GM19238 (cell line): ENCODE measurements at regions not wholly inside any gene's neighbourhood (a gene's known extent, or its start where the extent isn't known, plus 50 kb on each side); places are given as distances from the start of the nearest gene placed in this dataset.
"Not testable (repeated sequence)": the region's sequence is repeated elsewhere in the genome, so short reads cannot be mapped to it uniquely, and the experiment has no call there.

Experiments used
- DNase-seq: peaks from one replicate; pipeline ENCODE4 v3.0.0; 2011; ENCODE audit warnings: low spot score; ENCODE audit not compliant: insufficient read length

GRCh38 chr1:219081943-219082925, 91.4 kb upstream of the LYPLAL1 start:
- DNase-seq: no peak

DNA sequence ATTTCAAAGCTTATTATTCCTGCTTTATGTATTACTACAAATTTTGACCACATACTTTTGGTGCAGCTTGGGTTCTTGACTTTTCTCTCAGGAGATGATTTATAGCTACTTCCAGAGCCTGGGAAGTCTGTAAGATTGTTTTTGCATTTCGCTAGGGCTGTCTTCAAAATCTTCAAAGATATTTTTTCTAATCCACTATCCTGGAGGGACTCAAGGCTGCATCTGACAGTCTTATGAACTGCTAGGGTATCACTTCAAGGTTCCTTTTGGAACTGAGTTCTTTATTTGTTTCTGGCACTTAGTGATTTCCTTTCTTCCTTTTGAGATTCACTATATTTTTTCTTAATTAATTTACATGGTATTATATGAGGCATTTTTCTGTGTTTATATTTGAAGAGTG, 90.0 kb upstream of the LYPLAL1 start:
- DNase-seq: no peak

DNA sequence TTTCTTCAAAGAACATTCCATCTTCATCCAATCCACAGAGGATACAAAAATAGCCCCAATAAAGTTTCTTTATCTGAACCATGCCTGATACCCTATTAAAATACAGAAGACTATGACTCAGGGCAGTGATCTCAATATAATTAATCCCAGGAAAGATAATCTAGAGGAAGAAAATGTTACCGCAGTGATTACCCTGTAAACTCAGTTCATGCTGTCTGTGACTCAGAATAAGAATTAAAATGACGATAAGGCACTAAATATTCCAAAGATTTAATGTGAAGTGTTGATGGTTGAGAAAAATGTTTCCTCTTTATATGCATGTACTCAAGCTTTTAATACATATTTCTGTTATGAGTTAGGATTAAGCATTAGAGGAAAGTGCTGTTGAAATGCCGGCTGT, 88.6 kb upstream of the LYPLAL1 start:
- DNase-seq: no peak

- DNase-seq: no peak
Measured at GRCh38 chr1:219085988-219086387, 87.7 kb upstream of the LYPLAL1 start.

DNA sequence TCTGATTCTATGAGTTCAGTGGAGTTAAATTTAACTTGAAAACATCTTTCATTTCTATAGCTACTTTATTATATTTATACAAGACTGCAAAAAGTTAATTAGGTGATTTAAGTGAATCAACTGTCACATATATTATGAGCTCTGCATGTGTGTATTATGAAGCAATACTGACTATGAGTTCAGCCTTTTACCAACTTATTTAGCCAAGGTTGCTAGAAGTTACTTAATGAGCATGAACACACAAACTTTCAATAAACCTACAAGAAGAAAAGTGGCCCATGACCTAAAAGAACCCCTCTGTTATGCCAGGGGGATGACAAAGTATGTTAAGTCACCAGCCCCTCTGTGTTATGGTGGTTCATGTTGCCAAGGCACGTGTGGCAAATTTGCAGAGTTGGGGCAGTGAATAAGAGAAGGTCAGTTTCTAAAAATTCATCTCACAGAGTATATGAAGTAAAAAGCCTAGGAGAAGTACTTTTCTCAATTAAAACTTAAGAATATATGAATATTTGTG, 86.7 kb upstream of the LYPLAL1 start:
- DNase-seq: no peak

GRCh38 chr1:219088778-219089557, 84.7 kb upstream of the LYPLAL1 start:
- DNase-seq: peak; percentile 4

DNA sequence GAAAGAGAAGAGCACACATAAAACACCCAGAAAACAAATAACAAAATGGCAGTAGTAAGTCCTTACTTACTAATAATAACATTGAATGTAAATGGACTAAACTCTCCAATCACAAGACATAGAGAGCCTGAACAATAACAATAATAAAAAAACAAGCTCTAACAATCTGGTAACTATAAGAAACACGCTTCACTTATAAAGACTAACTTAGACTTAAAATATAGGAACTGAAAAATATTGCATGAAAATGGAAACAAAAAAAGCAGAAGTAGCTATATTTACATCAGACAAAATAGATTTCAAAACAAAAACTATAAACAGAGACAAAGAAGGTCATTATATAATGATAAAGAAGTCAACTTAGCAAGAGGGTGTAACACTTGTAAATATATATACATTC, 83.1 kb upstream of the LYPLAL1 start:
- DNase-seq: no peak

DNA sequence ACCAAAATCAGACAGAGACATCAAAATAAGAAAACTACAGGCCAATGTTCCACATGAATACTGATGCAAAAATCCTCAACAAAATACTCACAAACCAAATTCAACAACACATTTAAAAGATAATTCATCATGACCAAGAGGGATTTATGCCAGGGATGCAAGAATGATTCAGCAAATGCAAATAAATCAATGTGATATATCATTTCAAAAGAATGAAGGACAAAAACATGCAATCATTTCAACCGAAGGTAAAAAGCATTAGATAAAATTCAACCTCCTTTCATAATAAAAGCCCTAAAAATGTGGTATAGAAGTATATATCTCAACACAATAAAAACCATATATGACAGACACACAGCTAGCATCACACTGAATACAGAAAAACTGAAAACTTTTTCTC, 81.5 kb upstream of the LYPLAL1 start:
- DNase-seq: no peak

- DNase-seq: no peak
Measured at GRCh38 chr1:219099307-219099706, 74.4 kb upstream of the LYPLAL1 start.

DNA sequence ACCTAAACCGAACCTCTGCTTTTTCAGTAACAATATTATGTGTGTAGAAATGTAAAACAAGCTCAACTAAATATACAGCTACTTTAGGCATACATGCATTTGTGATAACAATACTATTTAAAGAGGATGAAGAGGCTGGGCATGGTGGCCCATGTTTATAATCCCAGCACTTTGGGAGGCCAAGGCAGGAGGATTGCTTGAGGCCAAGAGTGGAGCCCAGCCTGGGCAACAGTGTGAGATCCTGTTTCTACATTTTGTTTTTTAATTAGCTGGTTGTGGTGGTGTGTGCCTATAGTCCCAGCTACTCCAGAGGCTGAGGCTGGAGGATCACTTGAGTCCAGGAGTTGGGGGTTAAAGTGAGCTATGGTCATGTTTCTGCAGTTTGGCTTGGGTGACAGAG, 73.6 kb upstream of the LYPLAL1 start:
- DNase-seq: no peak

GRCh38 chr1:219102466-219102865, 71.2 kb upstream of the LYPLAL1 start:
- DNase-seq: not testable (repeated sequence)

DNA sequence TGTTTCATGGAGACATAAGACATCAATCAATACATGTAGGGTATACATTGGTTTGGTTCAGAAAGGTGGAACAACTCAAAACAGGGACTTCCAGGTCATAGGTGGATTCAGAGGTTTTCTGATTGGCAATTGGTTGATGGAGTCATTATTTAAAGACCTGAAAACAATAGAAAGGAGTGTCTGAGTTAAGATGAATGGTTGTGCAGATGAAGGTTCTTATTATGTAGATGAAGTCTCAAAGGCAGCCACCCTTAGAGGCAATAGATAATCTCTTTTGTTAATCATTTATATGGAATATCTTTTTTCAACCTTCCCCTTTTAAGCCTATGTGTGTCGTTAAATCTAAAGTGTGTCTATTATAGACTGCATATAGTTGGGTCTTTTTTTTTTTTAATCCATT, 67.8 kb upstream of the LYPLAL1 start:
- DNase-seq: no peak

DNA sequence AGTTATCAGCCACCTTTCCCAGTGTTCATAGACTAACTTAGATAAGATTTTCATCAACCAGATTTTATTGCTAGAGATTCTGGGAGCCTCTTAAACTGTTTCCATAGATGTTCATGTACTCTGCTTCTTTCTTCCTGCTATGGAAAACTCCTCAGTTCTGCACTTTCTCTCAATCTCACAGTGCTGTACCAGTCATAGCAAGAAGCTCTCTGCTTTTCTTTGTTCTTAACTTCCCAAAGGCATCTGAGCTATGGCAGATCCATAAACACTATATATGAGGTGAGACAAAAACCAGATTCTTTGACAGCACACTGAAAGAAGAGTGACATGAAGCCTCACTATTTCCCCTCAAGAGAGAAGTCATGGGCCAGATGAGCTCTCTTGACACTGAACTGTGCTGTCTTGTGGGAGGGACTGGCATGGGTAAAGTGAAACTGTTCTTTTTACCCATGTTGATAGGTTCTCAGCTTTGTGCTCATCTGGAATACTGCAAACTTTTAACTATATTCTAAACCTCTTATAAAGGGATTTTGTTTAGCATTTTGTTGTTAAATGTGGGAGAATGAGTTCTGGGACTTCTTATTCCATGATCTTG, 64.2 kb upstream of the LYPLAL1 start:
- no peak for DNase-seq

- DNase-seq: no peak
Measured at GRCh38 chr1:219113261-219113660, 60.4 kb upstream of the LYPLAL1 start.

GRCh38 chr1:219114014-219114413, 59.7 kb upstream of the LYPLAL1 start:
- DNase-seq: no peak

DNA sequence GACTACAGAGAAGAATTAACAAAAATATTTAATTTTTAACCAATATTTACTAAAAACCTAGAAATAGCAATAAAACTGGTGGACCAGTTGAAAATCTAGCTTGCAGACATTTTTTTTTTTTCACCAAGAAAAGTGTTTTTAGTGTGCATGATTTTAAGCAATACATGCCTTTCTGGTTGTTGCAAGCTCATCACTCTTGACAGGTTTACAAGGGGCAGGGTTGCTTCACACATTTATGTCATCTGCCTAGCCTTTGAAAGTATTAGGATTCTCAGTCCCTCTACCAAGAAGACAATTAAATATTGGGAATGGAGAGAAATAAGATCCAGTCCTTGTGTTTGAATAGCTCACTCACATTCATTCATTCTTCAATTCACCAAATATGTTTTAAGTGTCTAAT, 53.8 kb upstream of the LYPLAL1 start:
- DNase-seq: no peak

DNA sequence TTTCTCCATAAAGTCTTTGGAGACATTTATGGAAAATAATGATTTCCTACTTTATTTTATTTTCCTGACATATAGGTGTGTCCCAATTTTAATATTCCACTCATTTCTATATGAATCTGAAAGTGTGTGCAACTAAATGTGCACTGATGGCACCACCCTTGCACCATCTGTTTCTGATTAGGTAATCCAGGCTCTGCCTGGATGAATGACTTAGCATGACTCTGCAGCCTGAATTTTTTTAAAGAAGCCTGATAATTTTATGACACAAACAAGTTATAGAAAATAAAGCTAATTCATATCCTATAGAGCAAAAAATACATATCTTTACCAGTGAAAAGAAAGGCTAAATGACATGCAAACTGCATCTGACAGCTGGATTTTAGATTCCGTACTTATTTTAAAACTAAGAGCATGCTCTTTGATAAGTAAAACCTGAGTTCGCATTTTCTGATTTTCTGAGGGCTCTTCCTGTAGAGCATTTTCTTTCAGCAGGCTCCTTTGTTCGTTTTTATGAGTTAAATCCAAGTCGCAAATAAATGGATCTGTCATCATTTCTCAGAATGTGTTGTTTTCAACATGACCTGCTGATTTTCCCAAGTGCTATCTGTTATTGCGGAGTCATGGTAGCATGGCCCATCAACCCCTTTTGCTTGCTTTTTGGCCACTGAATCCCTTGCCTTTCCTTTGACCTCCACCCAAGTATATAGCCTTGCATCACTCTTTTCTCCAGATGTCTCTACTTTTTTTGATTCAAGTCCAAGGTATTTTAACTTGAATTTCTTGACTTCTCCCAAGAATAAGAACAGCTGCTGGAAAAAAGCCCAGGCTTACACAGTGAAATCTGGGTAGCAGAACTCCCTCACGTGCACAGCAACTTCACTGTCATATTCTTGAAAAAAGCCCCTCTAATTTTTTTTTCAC, 52.8 kb upstream of the LYPLAL1 start:
- DNase-seq: no peak

- no peak for DNase-seq
Measured at GRCh38 chr1:219121679-219122078, 52.0 kb upstream of the LYPLAL1 start.

- no peak for DNase-seq
Measured at GRCh38 chr1:219123036-219123435, 50.6 kb upstream of the LYPLAL1 start.
